KOPT-K1 (cell line): ENCODE measurements at regions not wholly inside any gene's neighbourhood (a gene's known extent, or its start where the extent isn't known, plus 50 kb on each side); places are given as distances from the start of the nearest gene placed in this dataset.

Source experiments
- H3K27ac ChIP-seq: fragments of 200-600 bp; sonication (generic); 2 replicates; pipeline ENCODE4 v1.5.1; 2016; ENCODE audit warnings: antibody characterized with exemption, mild to moderate bottlenecking, low read depth, low read length; ENCODE audit not compliant: poor library complexity, severe bottlenecking
- H3K36me3 ChIP-seq: fragments of 200-600 bp; sonication (generic); 2 replicates; pipeline ENCODE4 v1.5.1; 2017; ENCODE audit warnings: antibody characterized with exemption, mild to moderate bottlenecking, low read length, moderate library complexity; ENCODE audit not compliant: insufficient read depth
- H3K9me3 ChIP-seq: fragments of 200-600 bp; sonication (generic); 2 replicates; pipeline ENCODE4 v1.5.1; 2017; ENCODE audit warnings: antibody characterized with exemption, low read length, mild to moderate bottlenecking; ENCODE audit not compliant: insufficient read depth, poor library complexity, severe bottlenecking

GRCh38 chr1:14106679-14107313 lies 406.8 kb downstream of the PRDM2 start:
- Histone ChIP-seq H3K27ac (no peak overlapping the region), H3K36me3 (no peaks in the 10 kb centered on the region), H3K9me3 (no peaks in the 10 kb centered on the region)

GRCh38 chr1:14108356-14109275 lies 408.6 kb downstream of the PRDM2 start:
- no peaks in the 10 kb centered on the region for H3K36me3 ChIP-seq
- no peaks in the 10 kb centered on the region for H3K9me3 ChIP-seq
- H3K27ac ChIP-seq = no peak overlapping the region

- H3K36me3 ChIP-seq = no peaks in the 10 kb centered on the region
- no peak overlapping the region for H3K27ac ChIP-seq
- H3K9me3 ChIP-seq = no peaks in the 10 kb centered on the region
These were observed 409.3 kb downstream of the PRDM2 start for GRCh38 chr1:14109276-14109635.

- Histone ChIP-seq H3K27ac (no peak overlapping the region), H3K9me3 (no peaks in the 10 kb centered on the region), H3K36me3 (no peaks in the 10 kb centered on the region)
These were observed 410.1 kb downstream of the PRDM2 start for GRCh38 chr1:14110040-14110439.

GRCh38 chr1:14111121-14111520 lies 411.1 kb downstream of the PRDM2 start:
- Histone ChIP-seq H3K36me3 (no peaks in the 10 kb centered on the region), H3K9me3 (peaks cover 9% of the 10 kb centered on the region), H3K27ac (no peak overlapping the region)

GRCh38 chr1:14112613-14113012 lies 412.6 kb downstream of the PRDM2 start:
- peaks cover 16% of the 10 kb centered on the region for H3K9me3 ChIP-seq
- H3K27ac ChIP-seq = no peak overlapping the region
- H3K36me3 ChIP-seq = no peaks in the 10 kb centered on the region

- H3K36me3 ChIP-seq = no peaks in the 10 kb centered on the region
- peaks cover 20% of the 10 kb centered on the region for H3K9me3 ChIP-seq
- H3K27ac ChIP-seq = peak overlapping the region; percentile 54
These were observed 413.3 kb downstream of the PRDM2 start for GRCh38 chr1:14113271-14113670.

GRCh38 chr1:14113841-14114567 lies 414.0 kb downstream of the PRDM2 start:
- Histone ChIP-seq H3K27ac (peak overlapping the region; percentile 54), H3K36me3 (no peaks in the 10 kb centered on the region)

GRCh38 chr1:14115976-14116375 lies 416.0 kb downstream of the PRDM2 start:
- no peaks in the 10 kb centered on the region for H3K36me3 ChIP-seq
- no peak overlapping the region for H3K27ac ChIP-seq
- H3K9me3 ChIP-seq = peaks cover 32% of the 10 kb centered on the region

More at GRCh38 chr1:14113841-14114567, 414.0 kb downstream of the PRDM2 start:
- peaks cover 20% of the 10 kb centered on the region for H3K9me3 ChIP-seq

GRCh38 chr1:14117700-14118099 lies 417.7 kb downstream of the PRDM2 start:
- H3K9me3 ChIP-seq = peaks cover 33% of the 10 kb centered on the region

GRCh38 chr1:14118691-14119485 lies 418.9 kb downstream of the PRDM2 start:
- H3K36me3 ChIP-seq = no peaks in the 10 kb centered on the region
- no peak overlapping the region for H3K27ac ChIP-seq
- peaks cover 33% of the 10 kb centered on the region for H3K9me3 ChIP-seq

More at GRCh38 chr1:14117700-14118099, 417.7 kb downstream of the PRDM2 start:
- H3K27ac ChIP-seq = no peak overlapping the region
- H3K36me3 ChIP-seq = no peaks in the 10 kb centered on the region

GRCh38 chr1:14120895-14121294 lies 420.9 kb downstream of the PRDM2 start:
- Histone ChIP-seq H3K36me3 (no peaks in the 10 kb centered on the region), H3K27ac (no peak overlapping the region), H3K9me3 (peaks cover 26% of the 10 kb centered on the region)

GRCh38 chr1:14128096-14128495 lies 428.1 kb downstream of the PRDM2 start:
- no peak overlapping the region for H3K27ac ChIP-seq
- H3K36me3 ChIP-seq = no peaks in the 10 kb centered on the region
- H3K9me3 ChIP-seq = no peaks in the 10 kb centered on the region

GRCh38 chr1:14129009-14129408 lies 429.0 kb downstream of the PRDM2 start:
- Histone ChIP-seq H3K9me3 (no peaks in the 10 kb centered on the region), H3K27ac (no peak overlapping the region), H3K36me3 (no peaks in the 10 kb centered on the region)
